ENCODE measurements at regions not wholly inside any gene's neighbourhood (a gene's known extent, or its start where the extent isn't known, plus 50 kb on each side); places are given as distances from the start of the nearest gene placed in this dataset.

GRCh38 chr15:47968593-47968992 lies 152.2 kb upstream of the SLC24A5 start:
- CTCF ChIA-PET (ENCODE audit: partially characterized antibody): interaction anchor here (1.2 to 2.1 kb wide), 2 partner anchors 9 to 20 kb away, joined by 5 to 6 read pairs; no protein-coding TSS in a partner anchor
- no peak for FAIRE-seq

More at GRCh38 chr15:47968593-47968992, 152.2 kb upstream of the SLC24A5 start:
- H2BK12ac ChIP-seq (ENCODE audit: low read depth, low read length): no peak overlapping the region
- POLR2A ChIA-PET (ENCODE audit: partially characterized antibody): no interaction called here
- no peak overlapping the region for H4K8ac ChIP-seq (ENCODE audit: extremely low read depth, insufficient read depth, low read length)
- no peaks in the 10 kb centered on the region for H3K79me1 ChIP-seq (ENCODE audit: low read depth, low read length)
- H3K14ac ChIP-seq (ENCODE audit: insufficient read length): no peak overlapping the region
- no peak overlapping the region for H3K18ac ChIP-seq (ENCODE audit: extremely low read depth, low read length)
- TF ChIP-seq HDAC6 (IDR thresholded peaks at IDR 0.05; ENCODE audit: low read depth, low read length): no peak
- TF ChIP-seq JUND (IDR thresholded peaks at IDR 0.05; ENCODE audit: low read length): 0 out of 2 replicates have a peak, but pooled peaks have one; percentile 32
- H4K91ac ChIP-seq (replicated peaks; ENCODE audit: insufficient read length, low read length): no peak overlapping the region
- H2BK5ac ChIP-seq (ENCODE audit: low read depth, low read length): no peak overlapping the region
- no peaks in the 10 kb centered on the region for H3K9me3 ChIP-seq (ENCODE audit: insufficient read depth in 2 of 2, low read depth in 1 of 2, low read length in 1 of 2)
- no peak overlapping the region for H2BK20ac ChIP-seq (ENCODE audit: low read length)
- H3K36me3 ChIP-seq (ENCODE audit: control insufficient read depth in 2 of 4, insufficient read depth in 4 of 4, low read length in 3 of 4): no peaks in the 10 kb centered on the region
- no peak overlapping the region for H3K4ac ChIP-seq (replicated peaks; ENCODE audit: insufficient read length, low read depth, low read length)
- H3K23me2 ChIP-seq (ENCODE audit: low read depth, low read length): no peaks in the 10 kb centered on the region
- no peak overlapping the region for H4K5ac ChIP-seq (ENCODE audit: insufficient read length, low read depth, low read length)
- H3K4me1 ChIP-seq (replicated peaks in 1 of 4; ENCODE audit: control insufficient read depth in 3 of 4, insufficient read depth in 4 of 4, low read length in 3 of 4): peaks cover 0 to 8% (median 0%) of the 10 kb centered on the region in 4 experiments; a peak in 1 of 7 replicates
- H3K23ac ChIP-seq (ENCODE audit: insufficient read length): no peak overlapping the region
- no peak overlapping the region for H3K4me3 ChIP-seq (ENCODE audit: extremely low read depth in 1 of 4, insufficient read depth in 2 of 4, low read depth in 3 of 4, low read length in 4 of 4)
- no peak overlapping the region for H2AFZ ChIP-seq (ENCODE audit: low read length)
- H3K4me2 ChIP-seq (ENCODE audit: insufficient read depth in 1 of 2, low read depth in 2 of 2, low read length in 2 of 2): no peak overlapping the region
- no peak for DNase-seq (ENCODE audit: low read depth in 1 of 2, low spot score in 2 of 2)
- H2BK120ac ChIP-seq (replicated peaks; ENCODE audit: low read depth, low read length): no peak overlapping the region
- H3K27me3 ChIP-seq (replicated peaks in 1 of 4; ENCODE audit: control insufficient read depth in 3 of 4, extremely low read depth in 1 of 4, insufficient read depth in 3 of 4, low read length in 3 of 4): no peaks in the 10 kb centered on the region
- H3K27ac ChIP-seq (ENCODE audit: low read depth, low read length): no peak overlapping the region
- 94% methylated on average over 1 of the region's 1 CpG; no CpG with 5 or more reads in 1 of the 2 experiments for WGBS, 2 experiments (ENCODE audit: extremely low coverage in 1 of 2, insufficient coverage in 1 of 2, insufficient read length in 1 of 2, insufficient replicate concordance in 2 of 2, low coverage in 1 of 2, low lambda C conversion rate in 2 of 2, missing lambda C conversion rate in 1 of 2)
- no peaks in the 10 kb centered on the region for H4K20me1 ChIP-seq (replicated peaks in 1 of 2; ENCODE audit: control insufficient read depth in 1 of 2, insufficient read depth in 2 of 2, low read length in 2 of 2)
- no peak overlapping the region for H3K56ac ChIP-seq (replicated peaks; ENCODE audit: insufficient read length, low read depth, low read length)
- H2BK15ac ChIP-seq (ENCODE audit: low read length): no peak overlapping the region
- H2AK5ac ChIP-seq (ENCODE audit: low read depth, low read length): no peak overlapping the region
- H3K9ac ChIP-seq (replicated peaks in 1 of 4; ENCODE audit: extremely low read depth in 1 of 4, low read depth in 3 of 4, low read length in 3 of 4): no peak overlapping the region
- H3K79me2 ChIP-seq (ENCODE audit: control insufficient read depth in 1 of 2, insufficient read depth in 2 of 2, low read length in 2 of 2): no peaks in the 10 kb centered on the region
